Calu3 (cell line): ENCODE measurements at regions not wholly inside any gene's neighbourhood (a gene's known extent, or its start where the extent isn't known, plus 50 kb on each side); places are given as distances from the start of the nearest gene placed in this dataset.

Experiments
- BruUV-seq: library from RNA; stranded (reverse); fragments of 400-500 nt; replicated peaks from 2 replicates; lab custom pipeline; 2021; lab: Mats Ljungman, UMichigan
- CTCF ChIA-PET: fragments of 300-600 bp; sonication (Branson Sonifier 250); formaldehyde crosslinking; loops from one replicate; lab custom pipeline; 2022; ENCODE audit warnings: antibody characterized with exemption; lab: Charles Lee
- DNase-seq: peaks from one replicate; pipeline ENCODE4 v3.0.0; 2022
- H3K27ac Mint-ChIP-seq: one replicate; pipeline ENCODE4 v1.8.0; 2022; ENCODE audit warnings: mixed read lengths; ENCODE audit not compliant: unreplicated experiment
- H3K27me3 Mint-ChIP-seq: one replicate; pipeline ENCODE4 v1.8.0; 2022; ENCODE audit warnings: mixed read lengths; ENCODE audit not compliant: unreplicated experiment
- H3K36me3 Mint-ChIP-seq: one replicate; pipeline ENCODE4 v1.8.0; 2022; ENCODE audit warnings: mild to moderate bottlenecking, moderate library complexity, mixed read lengths; ENCODE audit not compliant: insufficient read depth, unreplicated experiment
- H3K4me1 Mint-ChIP-seq: one replicate; pipeline ENCODE4 v1.8.0; 2022; ENCODE audit warnings: mild to moderate bottlenecking, low read depth, mixed read lengths; ENCODE audit not compliant: unreplicated experiment
- H3K4me3 Mint-ChIP-seq: one replicate; pipeline ENCODE4 v1.8.0; 2022; ENCODE audit warnings: mild to moderate bottlenecking, low read depth, moderate library complexity, mixed read lengths; ENCODE audit not compliant: unreplicated experiment
- H3K9me3 Mint-ChIP-seq: one replicate; pipeline ENCODE4 v1.8.0; 2022; ENCODE audit warnings: low read depth, mixed read lengths; ENCODE audit not compliant: unreplicated experiment
- intact Hi-C: fragments of 100-400 bp; cut with micrococcal nuclease; formaldehyde crosslinking; loops from one replicate; pipeline ENCODE4 v1.10.0; 2022; ENCODE audit not compliant: unreplicated experiment
- TF ChIP-seq, protein P1 (sequence below): fragments of 200-600 bp; IDR thresholded peaks from one replicate; pipeline ENCODE4 v1.8.0; 2022; ENCODE audit warnings: antibody characterized with exemption; ENCODE audit not compliant: unreplicated experiment

DNA sequence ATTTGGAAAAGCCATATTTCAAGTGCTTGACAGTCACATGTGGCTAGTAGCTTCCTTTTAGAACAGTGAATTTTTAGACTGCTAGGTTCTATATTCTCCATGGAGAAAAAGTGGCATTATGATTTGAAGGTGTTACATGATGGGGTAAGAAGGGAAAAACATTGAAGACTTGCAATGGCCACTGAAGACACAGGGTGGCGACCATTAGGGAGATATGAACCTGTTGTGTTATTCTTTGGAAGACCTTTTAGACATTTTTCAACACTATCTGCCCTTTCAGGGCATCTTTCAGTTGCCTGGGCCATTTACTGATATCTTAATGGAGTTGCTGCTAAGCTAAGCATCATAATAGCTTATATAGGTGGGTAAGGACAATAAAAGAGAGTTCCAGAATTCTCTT, 1387.2 kb downstream of the SUCLG1 start:
- intact Hi-C loops = no loop called here
- BruUV-seq = no TSS peak
- Mint-ChIP-seq H3K4me1 (no peaks in the 10 kb centered on the region), H3K4me3 (no peak overlapping the region), H3K27me3 (no peaks in the 10 kb centered on the region), H3K27ac (no peak overlapping the region), H3K36me3 (no peaks in the 10 kb centered on the region), H3K9me3 (peaks cover 24% of the 10 kb centered on the region)
- CTCF ChIA-PET = no interaction called here
- TF ChIP-seq, protein P1, sequence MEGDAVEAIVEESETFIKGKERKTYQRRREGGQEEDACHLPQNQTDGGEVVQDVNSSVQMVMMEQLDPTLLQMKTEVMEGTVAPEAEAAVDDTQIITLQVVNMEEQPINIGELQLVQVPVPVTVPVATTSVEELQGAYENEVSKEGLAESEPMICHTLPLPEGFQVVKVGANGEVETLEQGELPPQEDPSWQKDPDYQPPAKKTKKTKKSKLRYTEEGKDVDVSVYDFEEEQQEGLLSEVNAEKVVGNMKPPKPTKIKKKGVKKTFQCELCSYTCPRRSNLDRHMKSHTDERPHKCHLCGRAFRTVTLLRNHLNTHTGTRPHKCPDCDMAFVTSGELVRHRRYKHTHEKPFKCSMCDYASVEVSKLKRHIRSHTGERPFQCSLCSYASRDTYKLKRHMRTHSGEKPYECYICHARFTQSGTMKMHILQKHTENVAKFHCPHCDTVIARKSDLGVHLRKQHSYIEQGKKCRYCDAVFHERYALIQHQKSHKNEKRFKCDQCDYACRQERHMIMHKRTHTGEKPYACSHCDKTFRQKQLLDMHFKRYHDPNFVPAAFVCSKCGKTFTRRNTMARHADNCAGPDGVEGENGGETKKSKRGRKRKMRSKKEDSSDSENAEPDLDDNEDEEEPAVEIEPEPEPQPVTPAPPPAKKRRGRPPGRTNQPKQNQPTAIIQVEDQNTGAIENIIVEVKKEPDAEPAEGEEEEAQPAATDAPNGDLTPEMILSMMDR = no peak
- no peak for DNase-seq

DNA sequence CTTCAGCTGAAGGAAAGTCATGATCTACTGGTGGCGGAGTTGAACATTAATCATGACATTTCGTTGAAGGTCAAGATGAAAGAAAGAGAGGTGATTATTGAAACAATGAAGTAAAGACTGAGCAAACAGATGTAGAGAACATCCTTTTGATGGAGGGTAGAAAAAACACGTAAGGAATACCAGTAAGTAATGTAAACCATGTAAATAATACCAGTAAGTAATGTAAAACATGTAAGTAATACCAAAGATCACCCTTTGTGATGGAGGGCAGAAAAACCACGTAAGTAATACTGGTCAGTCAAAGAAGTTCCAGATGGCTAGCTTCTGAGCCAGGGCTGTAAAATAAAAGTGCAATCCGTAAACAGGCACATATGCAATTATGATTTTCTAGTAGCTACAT, 1387.7 kb downstream of the SUCLG1 start:
- DNase-seq = no peak
- H3K4me3 Mint-ChIP-seq = no peak overlapping the region
- TF ChIP-seq, protein P1 = no peak
- no peaks in the 10 kb centered on the region for H3K36me3 Mint-ChIP-seq
- H3K27me3 Mint-ChIP-seq = no peaks in the 10 kb centered on the region
- no peak overlapping the region for H3K27ac Mint-ChIP-seq
- H3K9me3 Mint-ChIP-seq = peaks cover 24% of the 10 kb centered on the region
- no TSS peak for BruUV-seq
- no peaks in the 10 kb centered on the region for H3K4me1 Mint-ChIP-seq
- CTCF ChIA-PET = no interaction called here
- intact Hi-C loops = no loop called here

DNA sequence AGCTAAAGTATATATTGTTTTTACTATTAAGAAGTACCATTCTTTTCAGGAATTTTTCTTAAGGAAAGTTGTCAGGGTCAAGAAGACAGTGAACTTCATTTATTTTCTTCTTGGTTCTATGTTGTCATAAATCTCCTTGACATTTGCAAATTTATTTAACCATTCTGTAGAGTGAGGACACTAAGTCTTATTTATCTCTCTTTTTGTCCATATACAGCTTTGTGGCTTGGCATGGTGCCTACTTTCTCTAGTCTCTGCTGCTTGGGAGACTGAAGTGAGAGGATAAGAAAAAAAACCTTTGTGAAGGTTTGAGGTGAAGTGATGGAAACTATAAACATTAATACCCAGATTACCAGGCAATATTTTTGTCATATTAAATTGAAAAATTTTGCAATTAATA, 1389.4 kb downstream of the SUCLG1 start:
- Mint-ChIP-seq H3K27ac (no peak overlapping the region), H3K4me3 (no peak overlapping the region), H3K27me3 (no peaks in the 10 kb centered on the region), H3K36me3 (no peaks in the 10 kb centered on the region), H3K4me1 (no peaks in the 10 kb centered on the region), H3K9me3 (peaks cover 16% of the 10 kb centered on the region)
- intact Hi-C loops = no loop called here
- CTCF ChIA-PET = no interaction called here
- DNase-seq = no peak
- no TSS peak for BruUV-seq
- TF ChIP-seq, protein P1 = no peak

DNA sequence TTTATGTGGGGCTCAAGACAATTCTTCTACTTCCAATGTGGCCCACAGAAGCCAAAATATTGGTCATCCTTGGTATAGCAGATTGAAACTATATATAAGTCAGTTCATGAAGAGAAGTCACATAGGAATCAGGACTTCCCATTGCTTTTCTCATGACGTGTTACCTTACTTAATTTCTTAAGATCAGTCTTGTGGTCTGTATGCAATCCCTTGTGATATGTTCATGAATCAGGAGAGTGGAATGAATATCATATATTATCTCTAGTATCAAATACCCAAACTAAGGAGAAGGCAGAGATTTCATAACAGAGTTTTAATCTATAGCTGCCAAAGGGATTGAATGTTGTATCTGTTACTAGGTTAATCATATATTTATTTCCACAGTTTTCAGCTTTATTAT, 1390.4 kb downstream of the SUCLG1 start:
- Mint-ChIP-seq H3K9me3 (peaks cover 17% of the 10 kb centered on the region), H3K4me1 (no peaks in the 10 kb centered on the region), H3K27ac (no peak overlapping the region), H3K4me3 (no peak overlapping the region), H3K27me3 (no peaks in the 10 kb centered on the region), H3K36me3 (no peaks in the 10 kb centered on the region)
- DNase-seq = no peak
- CTCF ChIA-PET = no interaction called here
- intact Hi-C loops = no loop called here
- no TSS peak for BruUV-seq
- TF ChIP-seq, protein P1 = no peak
